ENCODE measurements at regions not wholly inside any gene's neighbourhood (a gene's known extent, or its start where the extent isn't known, plus 50 kb on each side); places are given as distances from the start of the nearest gene placed in this dataset.

DNA sequence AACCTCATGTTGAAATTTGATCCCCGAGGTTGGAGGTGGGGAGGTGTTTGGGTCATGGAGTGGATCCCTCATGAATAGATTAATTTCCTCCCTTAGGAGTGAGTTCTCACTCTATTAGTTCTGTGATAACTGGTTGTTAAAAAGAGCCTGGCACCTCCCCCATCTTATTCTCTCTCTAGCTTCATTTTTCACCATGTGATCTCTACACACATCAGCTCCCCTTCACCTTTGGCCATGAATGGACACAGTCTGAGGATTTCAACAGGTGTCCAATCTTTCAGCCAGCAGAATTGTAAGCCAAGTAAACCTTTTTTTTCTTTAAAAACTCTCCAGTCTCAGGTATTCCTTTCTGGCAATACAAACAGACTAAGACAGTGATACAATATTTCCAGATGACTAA lies 602.0 kb upstream of the FAM98A start:
- no peaks in the 10 kb centered on the region for H3K9me3 ChIP-seq
- CTCF ChIA-PET, result no interaction called here
- Mint-ChIP-seq H3K4me3 (ENCODE audit: unreplicated experiment) (no peak overlapping the region), H3K27me3 (ENCODE audit: insufficient read depth, unreplicated experiment) (peaks cover 2% of the 10 kb centered on the region), H3K9me3 (ENCODE audit: unreplicated experiment) (no peaks in the 10 kb centered on the region), H3K27ac (ENCODE audit: unreplicated experiment) (no peak overlapping the region), H3K36me3 (ENCODE audit: insufficient read depth, unreplicated experiment) (no peaks in the 10 kb centered on the region), H3K4me1 (ENCODE audit: low read depth, unreplicated experiment) (no peaks in the 10 kb centered on the region)
- H3K4me1 ChIP-seq, result no peaks in the 10 kb centered on the region
- H3K4me3 ChIP-seq (ENCODE audit: low read depth, low read length), result no peak overlapping the region
- intact Hi-C loops (cut with micrococcal nuclease; ENCODE audit: unreplicated experiment), result no loop called here
- no TSS peak for BruUV-seq (replicated peaks)
- POLR2A ChIA-PET, result no interaction called here
- TF ChIP-seq CTCF (IDR thresholded peaks at IDR 0.05; ENCODE audit: insufficient read depth in 1 of 2, low read depth in 1 of 2, low read length in 1 of 2, severe bottlenecking in 1 of 2, unreplicated experiment in 1 of 2), result no peak
- H3K36me3 ChIP-seq (ENCODE audit: control insufficient read depth, insufficient read depth, low read length), result no peaks in the 10 kb centered on the region
- DNase-seq, result no peak
- H3K27me3 ChIP-seq (replicated peaks; ENCODE audit: control insufficient read depth, insufficient read depth, low read length), result no peaks in the 10 kb centered on the region

DNA sequence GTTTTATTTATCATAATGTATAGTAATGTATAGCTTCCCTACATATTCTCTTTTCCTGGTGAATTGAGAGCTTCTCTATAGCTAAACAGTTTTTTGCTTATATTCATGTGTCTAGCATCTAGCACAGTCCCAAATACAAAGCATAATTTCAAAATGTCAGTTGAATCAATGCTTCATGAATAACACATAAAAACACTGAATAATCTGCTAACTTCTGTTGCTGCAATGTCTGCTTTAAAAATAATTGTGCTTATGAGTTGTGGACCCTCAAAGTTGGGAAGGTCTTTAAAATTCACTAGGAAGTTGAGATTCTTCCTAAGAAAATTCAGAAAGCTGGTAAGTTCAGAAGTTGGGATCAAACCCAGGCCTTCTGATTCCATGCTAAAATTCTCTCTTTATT lies 600.9 kb upstream of the FAM98A start:
- Histone ChIP-seq H3K27me3 (replicated peaks; ENCODE audit: control insufficient read depth, insufficient read depth, low read length) (no peaks in the 10 kb centered on the region), H3K4me1 (no peaks in the 10 kb centered on the region), H3K9me3 (no peaks in the 10 kb centered on the region), H3K36me3 (ENCODE audit: control insufficient read depth, insufficient read depth, low read length) (no peaks in the 10 kb centered on the region), H3K4me3 (ENCODE audit: low read depth, low read length) (no peak overlapping the region)
- DNase-seq, result no peak
- Mint-ChIP-seq H3K27ac (ENCODE audit: unreplicated experiment) (no peak overlapping the region), H3K9me3 (ENCODE audit: unreplicated experiment) (no peaks in the 10 kb centered on the region), H3K4me1 (ENCODE audit: low read depth, unreplicated experiment) (no peaks in the 10 kb centered on the region), H3K4me3 (ENCODE audit: unreplicated experiment) (no peak overlapping the region), H3K36me3 (ENCODE audit: insufficient read depth, unreplicated experiment) (no peaks in the 10 kb centered on the region), H3K27me3 (ENCODE audit: insufficient read depth, unreplicated experiment) (peaks cover 2% of the 10 kb centered on the region)
- CTCF ChIA-PET, result no interaction called here
- POLR2A ChIA-PET, result no interaction called here
- intact Hi-C loops (cut with micrococcal nuclease; ENCODE audit: unreplicated experiment), result no loop called here
- TF ChIP-seq CTCF (IDR thresholded peaks at IDR 0.05; ENCODE audit: insufficient read depth in 1 of 2, low read depth in 1 of 2, low read length in 1 of 2, severe bottlenecking in 1 of 2, unreplicated experiment in 1 of 2), result no peak
- BruUV-seq (replicated peaks), result no TSS peak

- CTCF ChIA-PET, result no interaction called here
- no peaks in the 10 kb centered on the region for H3K36me3 Mint-ChIP-seq (ENCODE audit: insufficient read depth, unreplicated experiment)
- H3K9me3 ChIP-seq, result no peaks in the 10 kb centered on the region
These were observed 594.1 kb upstream of the FAM98A start for GRCh38 chr2:34193164-34193563.

More at GRCh38 chr2:34193164-34193563, 594.1 kb upstream of the FAM98A start:
- Mint-ChIP-seq H3K4me3 (ENCODE audit: unreplicated experiment) (no peak overlapping the region), H3K9me3 (ENCODE audit: unreplicated experiment) (no peaks in the 10 kb centered on the region), H3K27me3 (ENCODE audit: insufficient read depth, unreplicated experiment) (peaks cover 3% of the 10 kb centered on the region), H3K4me1 (ENCODE audit: low read depth, unreplicated experiment) (no peaks in the 10 kb centered on the region), H3K27ac (ENCODE audit: unreplicated experiment) (no peak overlapping the region)
- POLR2A ChIA-PET, result no interaction called here
- no TSS peak for BruUV-seq (replicated peaks)
- Histone ChIP-seq H3K4me3 (ENCODE audit: low read depth, low read length) (no peak overlapping the region), H3K36me3 (ENCODE audit: control insufficient read depth, insufficient read depth, low read length) (no peaks in the 10 kb centered on the region), H3K27me3 (replicated peaks; ENCODE audit: control insufficient read depth, insufficient read depth, low read length) (no peaks in the 10 kb centered on the region), H3K4me1 (no peaks in the 10 kb centered on the region)
- intact Hi-C loops (cut with micrococcal nuclease; ENCODE audit: unreplicated experiment), result no loop called here
- no peak for DNase-seq
- TF ChIP-seq CTCF (IDR thresholded peaks at IDR 0.05; ENCODE audit: insufficient read depth in 1 of 2, low read depth in 1 of 2, low read length in 1 of 2, severe bottlenecking in 1 of 2, unreplicated experiment in 1 of 2), result no peak

Measured in Caco-2 (cell line).